Uterus (tissue), 3 donors: ENCODE measurements at regions not wholly inside any gene's neighbourhood (a gene's known extent, or its start where the extent isn't known, plus 50 kb on each side); places are given as distances from the start of the nearest gene placed in this dataset.

Source experiments
- DNase-seq, 2 donors: peaks; one replicate each; pipeline ENCODE4 v3.0.0-alpha.2; 2019 to 2020
- H3K27ac ChIP-seq, 2 donors: fragments of 200-600 bp; sonication (generic); 1 replicate in 1 of 2; 2 replicates in 1 of 2; pipeline ENCODE4 v1.5.1; 2016 to 2018
- H3K27me3 ChIP-seq, 2 donors: fragments of 200-600 bp; sonication (generic); one replicate each; pipeline ENCODE4 v1.5.1; 2018 to 2019; ENCODE audit warnings: control low read depth in 1 of 2
- H3K36me3 ChIP-seq, 2 donors: fragments of 200-600 bp; sonication (generic); one replicate each; pipeline ENCODE4 v1.5.1; 2019; ENCODE audit warnings: control low read depth in 1 of 2
- H3K4me1 ChIP-seq, 2 donors: fragments of 200-600 bp; sonication (generic); one replicate each; pipeline ENCODE4 v1.5.1; 2018 to 2019; ENCODE audit warnings: control low read depth in 1 of 2
- H3K4me3 ChIP-seq, 2 donors: fragments of 200-600 bp; sonication (generic); 1 replicate in 1 of 2; 2 replicates in 1 of 2; pipeline ENCODE4 v1.5.1; 2018 to 2019; ENCODE audit warnings: mild to moderate bottlenecking in 1 of 2
- H3K9me3 ChIP-seq, 2 donors: fragments of 200-600 bp; sonication (generic); one replicate each; pipeline ENCODE4 v1.5.1; 2019; ENCODE audit warnings: control low read depth in 1 of 2
- POLR2A ChIP-seq, 2 donors: fragments of 450-650 bp; IDR thresholded peaks; one replicate each; pipeline ENCODE4 v1.6.1; 2016; ENCODE audit warnings: antibody characterized with exemption in 2 of 2, mild to moderate bottlenecking in 1 of 2, moderate library complexity in 1 of 2
- intact Hi-C: fragments of 100-400 bp; cut with DNase I; formaldehyde crosslinking; loops from one replicate; pipeline ENCODE4 v1.15.1; 2023; ENCODE audit warnings: low total_unique reads
- TF ChIP-seq, protein P1 (sequence below), 4 experiments: fragments of 200-600 bp in 2 of 4; fragments of 450-650 bp in 2 of 4; sonication (generic) in 2 of 4; IDR thresholded peaks; one replicate each; pipeline ENCODE4 v1.5.1; 2016 to 2019; ENCODE audit warnings: antibody characterized with exemption in 4 of 4, mild to moderate bottlenecking in 2 of 4, moderate library complexity in 1 of 4
- donor health status: DM: yes; HTN: yes; CAD: no.

DNA sequence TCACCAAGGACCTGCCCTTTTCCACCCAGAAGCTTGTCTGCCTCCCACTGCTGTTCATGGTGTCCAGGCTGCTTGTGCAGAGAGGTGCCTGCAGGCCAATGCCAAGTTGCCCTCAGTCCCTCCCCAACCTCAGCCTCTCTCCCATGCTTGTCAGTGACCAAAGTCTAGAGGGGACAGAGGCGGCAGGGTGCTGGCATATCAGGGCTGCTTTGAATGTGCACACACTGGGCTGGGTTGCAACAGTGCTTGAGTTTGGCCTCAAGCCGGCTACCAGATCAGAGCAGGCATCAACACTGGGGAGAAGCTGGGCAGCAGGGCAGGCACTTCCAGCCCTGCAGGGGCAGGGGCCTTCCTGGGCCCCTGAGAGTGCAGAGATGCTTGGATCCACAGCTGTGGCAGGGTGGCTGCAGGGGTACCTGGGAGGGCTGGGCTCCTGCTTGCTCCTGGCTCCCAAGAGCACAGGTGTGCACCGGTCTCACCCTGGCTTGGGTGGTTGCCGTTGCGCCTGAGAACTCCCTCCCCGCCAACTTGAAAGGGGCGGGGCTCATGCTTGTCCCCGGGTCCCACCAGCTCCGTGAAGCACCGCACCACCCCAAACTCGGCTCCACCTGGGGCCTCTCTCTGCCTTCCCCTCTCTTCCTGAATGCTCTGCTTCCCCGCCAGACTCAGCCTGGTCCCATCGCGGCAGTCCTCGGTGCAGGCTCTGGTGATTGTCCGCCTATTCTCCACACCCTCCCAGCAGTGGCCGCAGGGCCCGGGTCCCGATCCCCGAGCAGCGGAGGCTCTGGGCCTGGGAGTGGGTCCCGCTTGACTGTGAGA lies 1681.9 kb upstream of the ADGRL3 start:
- no peak for DNase-seq
- no peak overlapping the region for H3K27ac ChIP-seq
- no peaks in the 10 kb centered on the region for H3K9me3 ChIP-seq
- H3K36me3 ChIP-seq, result no peaks in the 10 kb centered on the region
- TF ChIP-seq POLR2A (IDR thresholded peaks at IDR 0.05), result no peak
- TF ChIP-seq, protein P1, sequence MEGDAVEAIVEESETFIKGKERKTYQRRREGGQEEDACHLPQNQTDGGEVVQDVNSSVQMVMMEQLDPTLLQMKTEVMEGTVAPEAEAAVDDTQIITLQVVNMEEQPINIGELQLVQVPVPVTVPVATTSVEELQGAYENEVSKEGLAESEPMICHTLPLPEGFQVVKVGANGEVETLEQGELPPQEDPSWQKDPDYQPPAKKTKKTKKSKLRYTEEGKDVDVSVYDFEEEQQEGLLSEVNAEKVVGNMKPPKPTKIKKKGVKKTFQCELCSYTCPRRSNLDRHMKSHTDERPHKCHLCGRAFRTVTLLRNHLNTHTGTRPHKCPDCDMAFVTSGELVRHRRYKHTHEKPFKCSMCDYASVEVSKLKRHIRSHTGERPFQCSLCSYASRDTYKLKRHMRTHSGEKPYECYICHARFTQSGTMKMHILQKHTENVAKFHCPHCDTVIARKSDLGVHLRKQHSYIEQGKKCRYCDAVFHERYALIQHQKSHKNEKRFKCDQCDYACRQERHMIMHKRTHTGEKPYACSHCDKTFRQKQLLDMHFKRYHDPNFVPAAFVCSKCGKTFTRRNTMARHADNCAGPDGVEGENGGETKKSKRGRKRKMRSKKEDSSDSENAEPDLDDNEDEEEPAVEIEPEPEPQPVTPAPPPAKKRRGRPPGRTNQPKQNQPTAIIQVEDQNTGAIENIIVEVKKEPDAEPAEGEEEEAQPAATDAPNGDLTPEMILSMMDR (IDR thresholded peaks at IDR 0.05), result no peak
- H3K4me1 ChIP-seq, result no peaks in the 10 kb centered on the region
- no peak overlapping the region for H3K4me3 ChIP-seq
- intact Hi-C loops, result no loop called here
- H3K27me3 ChIP-seq, result no peaks in the 10 kb centered on the region

GRCh38 chr4:59525885-59526284 lies 1674.2 kb upstream of the ADGRL3 start:
- no peaks in the 10 kb centered on the region for H3K36me3 ChIP-seq
- H3K4me3 ChIP-seq, result no peak overlapping the region
- H3K9me3 ChIP-seq, result no peaks in the 10 kb centered on the region
- DNase-seq, result no peak
- no peak overlapping the region for H3K27ac ChIP-seq
- intact Hi-C loops, result no loop called here
- TF ChIP-seq, protein P1 (IDR thresholded peaks at IDR 0.05), result no peak
- no peak for TF ChIP-seq POLR2A (IDR thresholded peaks at IDR 0.05)
- H3K27me3 ChIP-seq, result no peaks in the 10 kb centered on the region
- no peaks in the 10 kb centered on the region for H3K4me1 ChIP-seq

GRCh38 chr4:59535541-59535940 lies 1664.6 kb upstream of the ADGRL3 start:
- TF ChIP-seq, protein P1 (IDR thresholded peaks at IDR 0.05), result no peak
- Histone ChIP-seq H3K9me3 (no peaks in the 10 kb centered on the region), H3K36me3 (no peaks in the 10 kb centered on the region), H3K4me1 (no peaks in the 10 kb centered on the region), H3K27ac (no peak overlapping the region), H3K4me3 (no peak overlapping the region), H3K27me3 (no peaks in the 10 kb centered on the region)
- no peak for DNase-seq
- intact Hi-C loops, result no loop called here

DNA sequence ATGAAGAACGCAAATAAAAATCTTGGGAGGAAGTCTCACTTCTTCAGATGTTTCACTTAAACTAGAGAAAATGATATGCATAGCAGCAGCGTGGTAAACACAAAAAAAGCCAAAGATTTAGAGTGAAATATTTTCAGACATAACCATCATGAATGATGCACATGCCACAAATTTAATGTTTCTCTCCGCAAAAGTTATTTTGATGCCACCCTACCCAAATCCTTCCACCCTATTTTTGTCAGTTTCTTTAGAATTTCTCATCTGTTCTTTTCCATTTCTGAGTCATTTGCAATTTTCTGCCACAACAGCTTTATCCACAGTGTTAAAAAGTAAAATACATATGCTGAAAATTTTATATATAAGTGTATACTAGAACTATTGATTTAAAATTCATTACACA lies 1663.7 kb upstream of the ADGRL3 start:
- TF ChIP-seq, protein P1 (IDR thresholded peaks at IDR 0.05), result no peak
- no peak for TF ChIP-seq POLR2A (IDR thresholded peaks at IDR 0.05)
- H3K27me3 ChIP-seq, result no peaks in the 10 kb centered on the region
- no peak overlapping the region for H3K4me3 ChIP-seq
- intact Hi-C loops, result no loop called here
- no peaks in the 10 kb centered on the region for H3K4me1 ChIP-seq
- H3K9me3 ChIP-seq, result no peaks in the 10 kb centered on the region
- DNase-seq, result no peak
- no peak overlapping the region for H3K27ac ChIP-seq
- no peaks in the 10 kb centered on the region for H3K36me3 ChIP-seq

DNA sequence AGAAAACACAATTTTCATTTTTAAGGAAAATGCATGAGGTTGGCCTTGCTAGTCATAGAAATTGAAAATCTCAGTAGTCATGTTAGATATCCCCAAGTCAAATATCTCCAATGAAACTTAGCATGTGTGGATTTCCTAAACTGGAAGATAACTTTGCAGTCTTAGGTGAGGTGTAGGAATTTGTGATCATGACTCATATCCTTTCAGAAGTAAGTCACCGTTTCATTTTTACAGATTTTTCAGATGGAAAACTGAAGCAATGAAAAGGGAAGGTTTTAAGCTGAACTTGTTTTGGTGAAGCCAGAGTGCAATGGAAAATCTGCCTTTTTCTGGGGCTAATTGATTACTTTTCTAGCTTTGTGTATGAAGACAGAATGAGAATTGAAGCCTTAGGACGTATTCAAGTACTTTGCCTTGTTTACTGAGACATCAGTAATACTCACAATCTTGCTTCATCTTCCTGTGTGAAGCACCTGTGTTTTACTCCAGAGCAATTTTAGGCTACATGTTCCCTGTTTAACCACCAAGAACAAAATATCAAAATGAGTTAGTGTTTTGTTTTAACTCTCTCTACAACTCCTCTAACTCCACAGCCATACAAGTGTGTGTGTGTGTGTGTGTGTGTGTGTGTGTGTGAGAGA lies 1662.8 kb upstream of the ADGRL3 start:
- no peaks in the 10 kb centered on the region for H3K36me3 ChIP-seq
- no peak overlapping the region for H3K4me3 ChIP-seq
- TF ChIP-seq, protein P1 (IDR thresholded peaks at IDR 0.05), result no peak
- no peak for TF ChIP-seq POLR2A (IDR thresholded peaks at IDR 0.05)
- no peaks in the 10 kb centered on the region for H3K4me1 ChIP-seq
- DNase-seq, result no peak
- no peaks in the 10 kb centered on the region for H3K9me3 ChIP-seq
- no peaks in the 10 kb centered on the region for H3K27me3 ChIP-seq
- no peak overlapping the region for H3K27ac ChIP-seq
- intact Hi-C loops, result no loop called here
